ENCODE measurements at regions not wholly inside any gene's neighbourhood (a gene's known extent, or its start where the extent isn't known, plus 50 kb on each side); places are given as distances from the start of the nearest gene placed in this dataset.

DNA sequence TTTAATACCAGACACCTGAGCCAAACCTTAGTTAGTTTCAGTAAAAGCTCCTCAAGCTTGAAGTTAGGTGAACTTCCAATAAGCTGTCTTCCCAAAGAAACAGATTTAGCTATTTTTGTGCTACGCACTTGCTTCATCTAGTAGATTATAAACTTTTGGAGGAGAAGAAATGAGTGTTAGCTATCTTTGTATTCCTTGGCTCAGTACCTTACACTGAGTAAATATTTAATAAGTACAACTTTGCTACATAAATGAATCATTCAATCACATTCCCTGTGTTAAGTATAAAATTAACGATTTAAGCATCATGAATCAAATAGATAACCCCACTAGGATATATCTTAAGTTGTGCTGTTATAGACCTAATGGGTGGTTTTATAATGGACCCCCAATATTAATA is 307.0 kb downstream of the PCNX1 start:
- TF ChIP-seq, protein P1, sequence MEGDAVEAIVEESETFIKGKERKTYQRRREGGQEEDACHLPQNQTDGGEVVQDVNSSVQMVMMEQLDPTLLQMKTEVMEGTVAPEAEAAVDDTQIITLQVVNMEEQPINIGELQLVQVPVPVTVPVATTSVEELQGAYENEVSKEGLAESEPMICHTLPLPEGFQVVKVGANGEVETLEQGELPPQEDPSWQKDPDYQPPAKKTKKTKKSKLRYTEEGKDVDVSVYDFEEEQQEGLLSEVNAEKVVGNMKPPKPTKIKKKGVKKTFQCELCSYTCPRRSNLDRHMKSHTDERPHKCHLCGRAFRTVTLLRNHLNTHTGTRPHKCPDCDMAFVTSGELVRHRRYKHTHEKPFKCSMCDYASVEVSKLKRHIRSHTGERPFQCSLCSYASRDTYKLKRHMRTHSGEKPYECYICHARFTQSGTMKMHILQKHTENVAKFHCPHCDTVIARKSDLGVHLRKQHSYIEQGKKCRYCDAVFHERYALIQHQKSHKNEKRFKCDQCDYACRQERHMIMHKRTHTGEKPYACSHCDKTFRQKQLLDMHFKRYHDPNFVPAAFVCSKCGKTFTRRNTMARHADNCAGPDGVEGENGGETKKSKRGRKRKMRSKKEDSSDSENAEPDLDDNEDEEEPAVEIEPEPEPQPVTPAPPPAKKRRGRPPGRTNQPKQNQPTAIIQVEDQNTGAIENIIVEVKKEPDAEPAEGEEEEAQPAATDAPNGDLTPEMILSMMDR (IDR thresholded peaks at IDR 0.05; ENCODE audit: low read length): no peak
- TF ChIP-seq EZH2 (IDR thresholded peaks at IDR 0.05; ENCODE audit: borderline replicate concordance, low read length): no peak

Measured in OCI-LY1 (cell line).